ENCODE measurements at regions not wholly inside any gene's neighbourhood (a gene's known extent, or its start where the extent isn't known, plus 50 kb on each side); places are given as distances from the start of the nearest gene placed in this dataset.

DNA sequence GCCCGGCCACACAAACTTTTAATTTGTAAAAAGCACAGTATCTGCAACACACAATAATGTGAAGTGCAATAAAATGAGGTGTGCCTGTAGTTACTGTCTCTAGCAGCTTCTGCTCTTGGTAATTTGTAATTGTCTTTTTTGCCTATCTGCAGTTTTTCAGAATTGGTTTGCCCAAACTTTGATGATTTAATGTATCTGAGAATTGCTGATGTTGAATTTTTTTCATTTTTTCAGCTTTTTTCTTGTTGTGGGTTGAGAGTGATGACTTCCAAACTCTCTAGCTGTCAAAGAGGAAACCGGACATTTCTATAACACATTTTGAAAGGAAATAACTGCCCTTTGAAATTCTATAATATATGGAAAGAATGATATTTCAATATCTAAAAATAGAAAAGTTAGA lies 236.9 kb downstream of the RERGL start:
- Histone ChIP-seq H3K9ac (ENCODE audit: low read depth, low read length) (no peak overlapping the region), H2AK9ac (replicated peaks; ENCODE audit: low read depth, low read length, poor library complexity) (no peak overlapping the region), H2BK20ac (ENCODE audit: low read depth, low read length) (no peak overlapping the region), H3K79me1 (ENCODE audit: low read depth in 1 of 2, low read length in 2 of 2) (no peaks in the 10 kb centered on the region), H3K18ac (ENCODE audit: low read depth, low read length) (no peak overlapping the region), H3K4me1 (ENCODE audit: control insufficient read depth, insufficient read depth, low read length) (no peaks in the 10 kb centered on the region), H3K4me3 (ENCODE audit: insufficient read depth, low read depth, low read length) (no peak overlapping the region), H3K14ac (replicated peaks; ENCODE audit: low read depth, low read length) (no peak overlapping the region), H3K9me1 (ENCODE audit: insufficient read depth, low read length) (no peaks in the 10 kb centered on the region), H4K20me1 (ENCODE audit: insufficient read depth, low read length) (no peaks in the 10 kb centered on the region), H2BK15ac (ENCODE audit: low read depth, low read length) (no peak overlapping the region), H3K9me3 (ENCODE audit: control insufficient read depth, insufficient read depth, low read length) (no peaks in the 10 kb centered on the region; the same call in 1 of the 2 replicates), H4K5ac (ENCODE audit: low read depth, low read length) (no peak overlapping the region), H3K27ac (ENCODE audit: insufficient read depth, low read length) (no peak overlapping the region), H2AK5ac (ENCODE audit: low read depth, low read length) (no peak overlapping the region), H2BK120ac (ENCODE audit: low read depth, low read length) (no peak overlapping the region), H4K91ac (ENCODE audit: insufficient read depth, low read depth, low read length) (no peak overlapping the region), H3K27me3 (ENCODE audit: control insufficient read depth, insufficient read depth, low read length) (no peaks in the 10 kb centered on the region), H3K36me3 (ENCODE audit: control insufficient read depth, insufficient read depth, low read length) (no peaks in the 10 kb centered on the region), H3K4me2 (ENCODE audit: low read depth, low read length) (no peak overlapping the region), H4K8ac (ENCODE audit: low read depth in 2 of 2, low read length in 2 of 2) (no peak overlapping the region), H2AFZ (replicated peaks; ENCODE audit: low read length, poor library complexity) (no peak overlapping the region), H3K4ac (ENCODE audit: low read depth, low read length) (no peak overlapping the region), H2BK5ac (ENCODE audit: low read depth, low read length, poor library complexity, severe bottlenecking) (no peak overlapping the region), H3K23ac (ENCODE audit: low read depth, low read length) (no peak overlapping the region), H3K56ac (ENCODE audit: extremely low read depth, insufficient read depth, low read length) (no peak overlapping the region)
- no CpG with 5 or more reads among the region's 2 CpGs for WGBS, 2 experiments (ENCODE audit: extremely low coverage in 2 of 2, insufficient read length in 1 of 2)
- CTCF ChIA-PET = no interaction called here
- BruUV-seq (replicated peaks) = no TSS peak
- no peak for DNase-seq
- ATAC-seq (ENCODE audit: low read depth) = no peak
- in situ Hi-C loops (cut with MboI; ENCODE audit: low sequenced_read_pairs) (no loop called here), intact Hi-C loops (cut with micrococcal nuclease) (no loop called here), dilution Hi-C loops (cut with HindIII; ENCODE audit: low sequenced_read_pairs, unreplicated experiment) (no loop called here)
- TF ChIP-seq, protein P1, sequence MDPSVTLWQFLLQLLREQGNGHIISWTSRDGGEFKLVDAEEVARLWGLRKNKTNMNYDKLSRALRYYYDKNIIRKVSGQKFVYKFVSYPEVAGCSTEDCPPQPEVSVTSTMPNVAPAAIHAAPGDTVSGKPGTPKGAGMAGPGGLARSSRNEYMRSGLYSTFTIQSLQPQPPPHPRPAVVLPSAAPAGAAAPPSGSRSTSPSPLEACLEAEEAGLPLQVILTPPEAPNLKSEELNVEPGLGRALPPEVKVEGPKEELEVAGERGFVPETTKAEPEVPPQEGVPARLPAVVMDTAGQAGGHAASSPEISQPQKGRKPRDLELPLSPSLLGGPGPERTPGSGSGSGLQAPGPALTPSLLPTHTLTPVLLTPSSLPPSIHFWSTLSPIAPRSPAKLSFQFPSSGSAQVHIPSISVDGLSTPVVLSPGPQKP (IDR thresholded peaks at IDR 0.05; ENCODE audit: borderline replicate concordance, low read depth, low read length) = no peak
- TF ChIP-seq MAFK (IDR thresholded peaks at IDR 0.05; ENCODE audit: low read depth, low read length) (peak; percentile 36; the same call in 1 of the 2 replicates), RFX5 (IDR thresholded peaks at IDR 0.05; ENCODE audit: low read depth, low read length) (no peak), SMC3 (IDR thresholded peaks at IDR 0.05; ENCODE audit: low read depth, low read length) (no peak)
- POLR2A ChIA-PET (ENCODE audit: unreplicated experiment) = no interaction called here

Data from IMR-90 (cell line).